H1 (cell line): ENCODE measurements at regions not wholly inside any gene's neighbourhood (a gene's known extent, or its start where the extent isn't known, plus 50 kb on each side); places are given as distances from the start of the nearest gene placed in this dataset.

Source experiments
- CTCF ChIA-PET: fragments of 300-600 bp; sonication (Branson Sonifier 250); formaldehyde crosslinking; loops from one replicate; lab custom pipeline; 2021; ENCODE audit not compliant: partially characterized antibody; lab: Charles Lee
- POLR2A ChIA-PET: fragments of 300-600 bp; sonication (Branson Sonifier 250); formaldehyde crosslinking; loops from one replicate; lab custom pipeline; 2021; ENCODE audit warnings: inconsistent platforms; ENCODE audit not compliant: partially characterized antibody; lab: Charles Lee
- DNase-seq, 2 experiments: peaks; one replicate each; pipeline versions ENCODE4 v3.0.0 to v3.0.0-alpha.2; 2010 to 2022; ENCODE audit warnings: low spot score in 2 of 2, low read depth in 1 of 2, mixed read lengths in 1 of 2
- FAIRE-seq: peaks from 2 replicates; lab custom pipeline; 2011; peaks lifted over from hg19 to GRCh38; lab: Jason Lieb, UNC
- H2AFZ ChIP-seq: 2 replicates; pipeline ENCODE4 v1.8.1; 2012; ENCODE audit warnings: low read length, inconsistent platforms
- H2AK5ac ChIP-seq: 2 replicates; pipeline ENCODE4 v1.6.1; 2013; ENCODE audit warnings: low read depth, low read length
- H2BK120ac ChIP-seq: replicated peaks from 2 replicates; pipeline ENCODE3; 2013; ENCODE audit warnings: low read depth, low read length, inconsistent platforms
- H2BK12ac ChIP-seq: 2 replicates; pipeline ENCODE4 v1.6.1; 2013; ENCODE audit warnings: low read depth, low read length
- H2BK15ac ChIP-seq: 2 replicates; pipeline ENCODE4 v1.6.1; 2013; ENCODE audit warnings: low read length
- H2BK20ac ChIP-seq: 2 replicates; pipeline ENCODE4 v1.6.1; 2013; ENCODE audit warnings: low read length
- H2BK5ac ChIP-seq: 2 replicates; pipeline ENCODE4 v1.6.1; 2013; ENCODE audit warnings: low read depth, low read length
- H3K14ac ChIP-seq: 2 replicates; pipeline ENCODE4 v1.6.1; 2013; ENCODE audit warnings: inconsistent platforms; ENCODE audit not compliant: insufficient read length
- H3K18ac ChIP-seq: 2 replicates; pipeline ENCODE4 v1.6.1; 2013; ENCODE audit warnings: low read length; ENCODE audit errors: extremely low read depth
- H3K23ac ChIP-seq: 2 replicates; pipeline ENCODE4 v1.6.1; 2013; ENCODE audit warnings: inconsistent platforms; ENCODE audit not compliant: insufficient read length
- H3K23me2 ChIP-seq: 2 replicates; pipeline ENCODE4 v1.6.1; 2013; ENCODE audit warnings: low read depth, low read length
- H3K27ac ChIP-seq: 2 replicates; pipeline ENCODE4 v1.6.1; 2011; ENCODE audit warnings: low read depth, low read length, inconsistent platforms
- H3K27me3 ChIP-seq, 4 experiments: replicated peaks in 1 of 4; 1 replicate in 1 of 4; 2 replicates in 3 of 4; pipeline versions ENCODE4 v1.6.1 to v1.8.1; 2011 to 2013; ENCODE audit warnings: low read length in 3 of 4, mild to moderate bottlenecking in 3 of 4, inconsistent platforms in 2 of 4, mixed read lengths in 2 of 4, moderate library complexity in 1 of 4; ENCODE audit not compliant: control insufficient read depth in 3 of 4, insufficient read depth in 3 of 4; ENCODE audit errors: extremely low read depth in 1 of 4
- H3K36me3 ChIP-seq, 4 experiments: 2 replicates each; pipeline versions ENCODE4 v1.6.1 to v1.8.1; 2011 to 2013; ENCODE audit warnings: mild to moderate bottlenecking in 4 of 4, low read length in 3 of 4, moderate library complexity in 2 of 4, control low read depth in 1 of 4, inconsistent platforms in 1 of 4; ENCODE audit not compliant: insufficient read depth in 4 of 4, control insufficient read depth in 2 of 4
- H3K4ac ChIP-seq: replicated peaks from 2 replicates; pipeline ENCODE3; 2013; ENCODE audit warnings: low read length, low read depth, mixed read lengths, inconsistent platforms; ENCODE audit not compliant: insufficient read length
- H3K4me1 ChIP-seq, 4 experiments: replicated peaks in 1 of 4; 1 replicate in 1 of 4; 2 replicates in 3 of 4; pipeline versions ENCODE4 v1.6.1 to v1.8.1; 2011 to 2013; ENCODE audit warnings: low read length in 3 of 4, inconsistent platforms in 2 of 4, mixed read lengths in 1 of 4; ENCODE audit not compliant: insufficient read depth in 4 of 4, control insufficient read depth in 3 of 4
- H3K4me2 ChIP-seq, 2 experiments: 2 replicates each; pipeline versions ENCODE4 v1.6.1 to v1.8.1; 2011 to 2013; ENCODE audit warnings: low read depth in 2 of 2, low read length in 2 of 2, control low read depth in 1 of 2, inconsistent platforms in 1 of 2, mild to moderate bottlenecking in 1 of 2; ENCODE audit not compliant: insufficient read depth in 1 of 2
- H3K4me3 ChIP-seq, 4 experiments: fragments of 200-600, 300-600 bp in 1 of 4; sonication (generic), shearing (Covaris generic), sonication (Bioruptor Twin) in 1 of 4; 2 replicates each; pipeline versions ENCODE4 v1.5.1 to v1.8.1; 2011 to 2016; ENCODE audit warnings: low read length in 4 of 4, low read depth in 3 of 4, control low read depth in 2 of 4, inconsistent platforms in 2 of 4, mild to moderate bottlenecking in 2 of 4, mixed read lengths in 1 of 4, moderate library complexity in 1 of 4; ENCODE audit not compliant: insufficient read depth in 2 of 4; ENCODE audit errors: extremely low read depth in 1 of 4
- H3K56ac ChIP-seq: replicated peaks from 2 replicates; pipeline ENCODE3; 2013; ENCODE audit warnings: low read depth, mild to moderate bottlenecking, mixed read lengths, low read length, inconsistent platforms; ENCODE audit not compliant: insufficient read length
- H3K79me1 ChIP-seq: 2 replicates; pipeline ENCODE4 v1.6.1; 2013; ENCODE audit warnings: low read depth, low read length, control low read depth
- H3K79me2 ChIP-seq, 2 experiments: 2 replicates each; pipeline versions ENCODE4 v1.6.1 to v1.8.1; 2012 to 2013; ENCODE audit warnings: low read length in 2 of 2, mild to moderate bottlenecking in 2 of 2, inconsistent platforms in 1 of 2; ENCODE audit not compliant: insufficient read depth in 2 of 2, control insufficient read depth in 1 of 2
- H3K9ac ChIP-seq, 4 experiments: replicated peaks in 1 of 4; 1 replicate in 1 of 4; 2 replicates in 3 of 4; pipeline versions ENCODE4 v1.6.1 to v1.8.1; 2011 to 2013; ENCODE audit warnings: low read depth in 3 of 4, low read length in 3 of 4, control low read depth in 2 of 4, mild to moderate bottlenecking in 2 of 4, moderate library complexity in 2 of 4, inconsistent platforms in 1 of 4; ENCODE audit errors: extremely low read depth in 1 of 4
- H3K9me3 ChIP-seq, 2 experiments: 2 replicates each; pipeline versions ENCODE4 v1.6.1 to v1.8.1; 2012 to 2013; ENCODE audit warnings: mild to moderate bottlenecking in 2 of 2, moderate library complexity in 2 of 2, control low read depth in 1 of 2, inconsistent platforms in 1 of 2, low read depth in 1 of 2, low read length in 1 of 2, mixed read lengths in 1 of 2; ENCODE audit not compliant: insufficient read depth in 2 of 2
- H4K20me1 ChIP-seq, 2 experiments: replicated peaks in 1 of 2; 2 replicates each; pipeline versions ENCODE3 to v1.8.1; 2011 to 2013; ENCODE audit warnings: inconsistent platforms in 2 of 2, low read length in 2 of 2, mild to moderate bottlenecking in 1 of 2; ENCODE audit not compliant: insufficient read depth in 2 of 2, control insufficient read depth in 1 of 2
- H4K5ac ChIP-seq: 2 replicates; pipeline ENCODE4 v1.6.1; 2013; ENCODE audit warnings: low read length, low read depth, mixed read lengths, inconsistent platforms; ENCODE audit not compliant: insufficient read length
- H4K8ac ChIP-seq: 2 replicates; pipeline ENCODE4 v1.8.0; 2013; ENCODE audit warnings: mild to moderate bottlenecking, moderate library complexity, low read length, inconsistent platforms; ENCODE audit not compliant: insufficient read depth; ENCODE audit errors: extremely low read depth
- H4K91ac ChIP-seq: replicated peaks from 2 replicates; pipeline ENCODE3; 2013; ENCODE audit warnings: low read length, mixed read lengths, inconsistent platforms; ENCODE audit not compliant: insufficient read length
- CEBPB ChIP-seq: IDR thresholded peaks from 2 replicates; pipeline ENCODE4 v1.6.1; 2012; ENCODE audit warnings: low read depth, low read length
- CHD1 ChIP-seq: IDR thresholded peaks from 2 replicates; pipeline ENCODE4 v1.6.1; 2012; ENCODE audit warnings: low read depth, low read length, improper control_type of control experiment
- CTBP2 ChIP-seq: IDR thresholded peaks from 2 replicates; pipeline ENCODE4 v1.7.0; 2011; ENCODE audit warnings: borderline replicate concordance, mild to moderate bottlenecking, moderate library complexity, mixed read lengths, low read length; ENCODE audit not compliant: insufficient read depth, insufficient read length
- GTF2F1 ChIP-seq: IDR thresholded peaks from 2 replicates; pipeline ENCODE4 v1.6.1; 2012; ENCODE audit warnings: low read depth, low read length, improper control_type of control experiment, borderline replicate concordance
- HDAC6 ChIP-seq: IDR thresholded peaks from one replicate; pipeline ENCODE4 v1.7.1; 2012; ENCODE audit warnings: low read depth, mild to moderate bottlenecking, inconsistent platforms, low read length, moderate library complexity
- SIX5 ChIP-seq: IDR thresholded peaks from 2 replicates; pipeline ENCODE4 v1.6.1; 2011; ENCODE audit warnings: mild to moderate bottlenecking, low read depth, low read length
- SP1 ChIP-seq: IDR thresholded peaks from 2 replicates; pipeline ENCODE4 v1.6.1; 2011; ENCODE audit warnings: low read depth, low read length
- SUZ12 ChIP-seq: fragments of 200-600 bp; sonication (generic); IDR thresholded peaks from 2 replicates; pipeline ENCODE4 v1.6.1; 2012; ENCODE audit warnings: mild to moderate bottlenecking, inconsistent platforms, low read length, moderate library complexity, mixed read lengths
- WGBS, 2 experiments: shearing (Covaris generic) in 1 of 2; methylation state at CpG; one replicate each; pipeline versions ENCODE4 v1.1.6 to v1.1.7; 2013 to 2015; ENCODE audit warnings: low lambda C conversion rate in 2 of 2, mixed read lengths in 2 of 2, inconsistent platforms in 1 of 2, low coverage in 1 of 2, missing lambda C conversion rate in 1 of 2; ENCODE audit not compliant: insufficient replicate concordance in 2 of 2, insufficient coverage in 1 of 2, insufficient read length in 1 of 2; ENCODE audit errors: extremely low coverage in 1 of 2, missing lambda C conversion rate in 1 of 2; 5-methylcytosine and 5-hydroxymethylcytosine counted together
- TF ChIP-seq, protein P1 (sequence below): IDR thresholded peaks from 2 replicates; pipeline ENCODE4 v1.6.1; 2012; ENCODE audit warnings: inconsistent platforms
- TF ChIP-seq, protein P2 (sequence below), 3 experiments: IDR thresholded peaks; 1 replicate in 2 of 3; 2 replicates in 1 of 3; pipeline versions ENCODE4 v1.5.1 to v1.6.1; 2011; ENCODE audit warnings: low read length in 3 of 3, mild to moderate bottlenecking in 3 of 3, inconsistent platforms in 2 of 3, low read depth in 1 of 3, moderate library complexity in 1 of 3; ENCODE audit not compliant: insufficient read depth in 1 of 3; ENCODE audit errors: control extremely low read depth in 1 of 3

DNA sequence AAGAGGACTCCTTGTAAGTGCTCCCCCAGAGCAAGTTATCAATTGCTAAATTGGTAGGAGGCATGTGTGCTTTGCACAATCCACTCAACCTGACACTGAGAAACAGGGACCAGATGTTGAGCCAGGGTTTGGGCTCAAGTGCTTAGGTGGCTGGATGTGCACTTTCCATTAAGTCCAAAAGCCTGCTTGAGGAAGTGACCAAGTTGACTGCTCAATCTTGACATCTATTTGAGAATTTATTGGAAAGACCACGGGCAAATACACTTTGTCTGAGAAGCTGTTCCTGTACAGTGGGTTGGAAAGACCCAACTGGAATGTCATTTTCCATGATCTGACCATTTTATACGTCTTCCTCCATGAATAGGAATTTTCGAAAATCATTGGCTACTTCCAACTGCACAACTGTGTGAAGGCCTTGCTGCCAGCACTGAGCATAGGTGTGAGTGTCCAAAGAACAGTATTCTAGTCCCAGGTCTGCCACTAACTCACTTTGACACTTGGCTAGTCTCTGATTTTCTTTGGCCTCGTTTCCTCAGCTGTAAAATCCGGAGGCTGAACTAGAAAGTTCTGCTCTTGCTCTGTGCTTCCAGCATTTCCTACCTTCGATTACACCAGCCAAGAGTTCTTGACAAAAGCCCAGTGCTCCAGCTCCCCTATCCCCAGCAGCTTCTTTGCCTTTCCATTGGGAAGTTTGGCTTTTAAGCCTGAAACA lies 186.9 kb upstream of the ECI2 start:
- H3K56ac ChIP-seq = no peak overlapping the region
- FAIRE-seq (no peak), DNase-seq (no peak)
- no peaks in the 10 kb centered on the region; a peak in 1 of 7 replicates for H3K27me3 ChIP-seq
- no peaks in the 10 kb centered on the region for H4K20me1 ChIP-seq
- H2BK20ac ChIP-seq = 0 out of 2 replicates have a peak overlapping the region, but pooled peaks have one; percentile 44
- no peak overlapping the region for H3K4me3 ChIP-seq
- 81% methylated on average over 6 of the region's 6 CpGs; no CpG with 5 or more reads in 1 of the 2 experiments for WGBS, 2 experiments
- no peak overlapping the region for H4K91ac ChIP-seq
- H3K27ac ChIP-seq = no peak overlapping the region
- 0 out of 2 replicates have a peak overlapping the region, but pooled peaks have one; percentile 30 for H2AFZ ChIP-seq
- H3K14ac ChIP-seq = no peak overlapping the region
- H2BK120ac ChIP-seq = no peak overlapping the region
- no peak overlapping the region for H3K23ac ChIP-seq
- H4K5ac ChIP-seq = no peak overlapping the region
- no peaks in the 10 kb centered on the region for H3K79me1 ChIP-seq
- no peak overlapping the region for H4K8ac ChIP-seq
- H3K4me2 ChIP-seq = no peak overlapping the region
- POLR2A ChIA-PET = no interaction called here
- H3K79me2 ChIP-seq = no peaks in the 10 kb centered on the region
- no peak overlapping the region for H2AK5ac ChIP-seq
- no peak overlapping the region for H3K18ac ChIP-seq
- H2BK15ac ChIP-seq = no peak overlapping the region
- no peaks in the 10 kb centered on the region for H3K9me3 ChIP-seq
- no peaks in the 10 kb centered on the region for H3K36me3 ChIP-seq
- H2BK12ac ChIP-seq = 0 out of 2 replicates have a peak overlapping the region, but pooled peaks have one; percentile 40
- peaks cover 0 to 9% (median 5%) of the 10 kb centered on the region in 4 experiments; a peak in 3 of 7 replicates for H3K4me1 ChIP-seq
- CTCF ChIA-PET = no interaction called here
- H3K9ac ChIP-seq = no peak overlapping the region
- H3K23me2 ChIP-seq = no peaks in the 10 kb centered on the region
- H3K4ac ChIP-seq = no peak overlapping the region
- no peak overlapping the region for H2BK5ac ChIP-seq
- TF ChIP-seq GTF2F1 = no peak
- TF ChIP-seq CEBPB = no peak
- no peak for TF ChIP-seq HDAC6
- TF ChIP-seq, protein P1, sequence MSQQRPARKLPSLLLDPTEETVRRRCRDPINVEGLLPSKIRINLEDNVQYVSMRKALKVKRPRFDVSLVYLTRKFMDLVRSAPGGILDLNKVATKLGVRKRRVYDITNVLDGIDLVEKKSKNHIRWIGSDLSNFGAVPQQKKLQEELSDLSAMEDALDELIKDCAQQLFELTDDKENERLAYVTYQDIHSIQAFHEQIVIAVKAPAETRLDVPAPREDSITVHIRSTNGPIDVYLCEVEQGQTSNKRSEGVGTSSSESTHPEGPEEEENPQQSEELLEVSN = no peak
- no peak for TF ChIP-seq SIX5
- TF ChIP-seq SP1 = no peak
- TF ChIP-seq, protein P2, sequence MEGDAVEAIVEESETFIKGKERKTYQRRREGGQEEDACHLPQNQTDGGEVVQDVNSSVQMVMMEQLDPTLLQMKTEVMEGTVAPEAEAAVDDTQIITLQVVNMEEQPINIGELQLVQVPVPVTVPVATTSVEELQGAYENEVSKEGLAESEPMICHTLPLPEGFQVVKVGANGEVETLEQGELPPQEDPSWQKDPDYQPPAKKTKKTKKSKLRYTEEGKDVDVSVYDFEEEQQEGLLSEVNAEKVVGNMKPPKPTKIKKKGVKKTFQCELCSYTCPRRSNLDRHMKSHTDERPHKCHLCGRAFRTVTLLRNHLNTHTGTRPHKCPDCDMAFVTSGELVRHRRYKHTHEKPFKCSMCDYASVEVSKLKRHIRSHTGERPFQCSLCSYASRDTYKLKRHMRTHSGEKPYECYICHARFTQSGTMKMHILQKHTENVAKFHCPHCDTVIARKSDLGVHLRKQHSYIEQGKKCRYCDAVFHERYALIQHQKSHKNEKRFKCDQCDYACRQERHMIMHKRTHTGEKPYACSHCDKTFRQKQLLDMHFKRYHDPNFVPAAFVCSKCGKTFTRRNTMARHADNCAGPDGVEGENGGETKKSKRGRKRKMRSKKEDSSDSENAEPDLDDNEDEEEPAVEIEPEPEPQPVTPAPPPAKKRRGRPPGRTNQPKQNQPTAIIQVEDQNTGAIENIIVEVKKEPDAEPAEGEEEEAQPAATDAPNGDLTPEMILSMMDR (IDR thresholded peaks at IDR 0.05; ENCODE audit: control extremely low read depth in 1 of 3, insufficient read depth in 1 of 3, low read depth in 1 of 3, low read length in 3 of 3) = no peak
- TF ChIP-seq CHD1 = no peak
- TF ChIP-seq SUZ12 = no peak
- no peak for TF ChIP-seq CTBP2
